ENCODE measurements at regions not wholly inside any gene's neighbourhood (a gene's known extent, or its start where the extent isn't known, plus 50 kb on each side); places are given as distances from the start of the nearest gene placed in this dataset.

DNA sequence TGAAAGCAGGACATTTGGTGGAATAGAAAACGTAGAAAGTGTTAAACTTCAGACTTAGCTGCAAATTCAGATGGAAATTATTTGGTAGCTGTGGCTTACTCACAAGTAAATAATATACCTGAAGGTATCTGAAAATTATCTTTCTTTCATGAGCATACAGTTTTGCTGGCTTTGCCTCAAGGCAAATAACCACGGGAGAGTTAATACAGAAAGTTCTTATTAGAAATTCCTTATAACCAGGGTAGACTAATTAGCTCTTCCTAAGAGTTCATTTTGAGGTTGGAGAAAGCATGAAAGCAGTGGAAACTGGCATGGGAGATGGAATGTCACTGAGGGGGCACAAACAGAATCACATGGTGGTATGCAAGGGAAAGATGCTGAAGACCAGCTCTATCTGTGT, 217.5 kb downstream of the CD83 start:
- no peak for DNase-seq

DNA sequence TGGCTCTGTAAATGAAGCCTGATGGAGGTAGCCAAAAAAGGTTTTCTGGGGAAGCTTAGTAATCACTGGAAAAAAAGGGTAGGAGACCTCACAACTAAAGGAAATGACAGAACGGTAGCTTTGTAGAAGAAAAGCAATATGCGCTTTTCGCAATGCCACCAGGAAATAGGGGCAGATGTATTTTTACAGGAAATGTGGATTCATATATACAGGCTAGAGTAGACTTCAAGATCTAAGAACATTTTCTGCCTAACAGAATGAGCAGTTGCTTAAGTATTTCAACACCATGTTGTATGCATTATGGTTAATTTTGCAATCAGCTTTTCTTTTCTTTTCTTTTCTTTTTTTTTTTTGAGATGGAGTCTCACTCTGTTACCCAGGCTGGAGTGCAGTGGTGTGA, 219.6 kb downstream of the CD83 start:
- DNase-seq, result no peak

DNA sequence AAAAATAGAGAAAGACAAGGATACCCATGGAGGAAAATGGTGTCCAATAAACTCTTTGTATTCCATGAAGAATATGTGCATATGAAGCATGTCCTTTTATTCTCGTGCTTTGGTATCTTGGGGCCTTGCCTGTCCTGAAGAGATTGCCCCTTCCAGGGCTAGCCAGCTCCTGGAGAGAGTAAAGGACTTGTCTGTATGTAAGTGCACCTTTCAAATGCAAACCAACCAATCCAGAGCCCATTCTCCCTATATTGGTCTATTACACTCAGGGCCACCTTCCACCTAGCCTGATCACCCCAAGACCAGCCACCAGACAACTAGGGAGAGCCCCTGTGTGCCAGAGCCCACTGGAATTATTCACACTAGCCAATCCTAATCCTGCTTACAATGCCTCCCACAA, 221.6 kb downstream of the CD83 start:
- no peak for DNase-seq

DNA sequence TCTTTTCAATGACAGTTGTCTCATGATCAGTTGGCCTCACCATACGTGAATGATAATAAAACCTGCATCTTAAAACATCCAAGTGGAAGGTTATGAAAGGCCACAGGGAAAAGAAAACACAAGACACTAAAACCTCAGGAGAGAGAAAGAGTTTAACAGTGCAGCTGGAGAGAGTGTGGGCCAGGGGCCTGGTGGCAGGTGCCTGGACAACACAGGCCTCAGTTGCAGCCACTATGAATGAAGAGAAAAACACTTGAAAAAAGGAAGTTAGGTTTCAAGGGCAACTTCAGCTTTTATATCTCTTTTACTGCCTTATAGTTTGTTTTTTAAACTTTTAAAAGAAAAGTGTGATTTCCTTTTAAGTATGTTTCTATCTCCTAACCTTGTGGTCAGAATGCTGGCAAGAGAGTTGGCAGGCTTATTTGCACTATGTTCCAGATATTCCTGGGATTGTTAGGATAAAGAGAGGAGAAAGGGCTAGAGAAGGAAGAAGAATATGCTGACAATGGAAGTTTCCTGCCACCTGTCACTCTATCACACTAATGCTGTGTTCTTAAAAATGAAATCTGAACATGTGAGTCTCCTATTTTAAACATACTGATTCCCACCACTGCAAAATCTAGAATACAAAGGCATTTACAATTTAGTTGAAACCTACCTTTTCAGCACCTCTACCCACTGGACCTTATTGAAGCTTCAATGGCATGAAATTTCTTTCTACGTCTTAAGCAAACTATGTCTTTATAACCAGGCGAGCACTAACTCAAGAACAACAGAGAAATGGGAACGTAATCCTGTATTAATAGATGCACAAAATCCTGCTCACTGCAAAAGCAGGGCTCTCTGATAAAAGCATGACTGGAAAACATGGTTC, 222.4 kb downstream of the CD83 start:
- no peak for DNase-seq

DNA sequence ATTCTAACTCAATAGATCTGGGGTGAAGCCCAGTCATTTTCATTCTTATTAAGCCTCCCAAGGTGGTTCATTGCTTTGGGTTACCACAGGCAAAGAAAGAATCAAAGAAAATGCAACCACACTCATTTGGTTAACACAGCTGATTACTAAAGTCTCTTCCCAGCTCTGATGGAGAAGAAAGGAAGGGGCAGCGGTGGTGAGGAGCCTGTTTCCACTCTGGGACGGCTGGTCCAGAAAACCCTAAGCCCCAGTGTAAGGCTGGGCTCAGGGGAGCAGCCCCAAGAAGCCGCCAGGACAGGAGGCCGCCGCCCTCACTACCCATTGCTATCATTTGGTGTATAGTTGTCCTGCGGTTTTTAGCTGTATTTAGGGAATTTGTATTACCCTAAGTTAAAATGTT, 226.9 kb downstream of the CD83 start:
- DNase-seq, result no peak

DNA sequence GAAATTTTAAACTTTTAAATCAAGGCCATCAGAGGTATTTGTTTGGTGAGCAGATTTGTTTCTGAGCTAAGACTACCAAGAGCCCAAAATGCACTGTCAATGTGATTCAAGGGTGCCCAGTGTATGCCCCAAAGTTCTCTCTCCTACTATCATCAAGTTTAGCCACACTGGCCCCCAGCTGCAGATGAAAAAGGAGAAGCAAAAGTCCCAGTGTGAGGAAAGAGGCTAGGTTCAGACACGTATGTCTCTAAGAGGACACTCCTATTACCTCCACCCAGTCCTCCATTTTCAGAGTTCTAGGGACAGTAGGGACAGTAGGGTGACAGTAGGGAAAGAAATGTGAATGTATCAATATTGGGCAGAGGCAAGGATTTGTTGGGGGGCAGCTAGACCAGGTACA, 230.8 kb downstream of the CD83 start:
- DNase-seq, result no peak

DNA sequence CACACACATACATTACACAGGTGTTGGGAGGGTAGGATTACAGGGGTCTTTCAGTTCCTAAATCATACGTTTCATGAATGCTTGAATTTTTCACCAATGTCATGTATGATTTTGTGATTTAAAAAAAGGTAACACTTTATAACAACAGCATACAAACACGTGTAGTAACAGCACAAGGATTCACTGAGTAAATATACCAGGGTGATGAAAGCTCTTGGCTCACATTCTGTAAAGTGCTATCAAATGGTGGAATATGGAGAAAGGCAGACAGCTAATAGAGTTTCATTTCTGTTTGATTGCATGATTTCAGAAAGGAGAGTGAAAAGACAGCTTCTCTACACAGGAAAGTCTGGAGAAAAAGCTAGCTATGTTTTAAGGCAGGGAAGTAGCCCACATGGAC, 231.9 kb downstream of the CD83 start:
- DNase-seq, result no peak

DNA sequence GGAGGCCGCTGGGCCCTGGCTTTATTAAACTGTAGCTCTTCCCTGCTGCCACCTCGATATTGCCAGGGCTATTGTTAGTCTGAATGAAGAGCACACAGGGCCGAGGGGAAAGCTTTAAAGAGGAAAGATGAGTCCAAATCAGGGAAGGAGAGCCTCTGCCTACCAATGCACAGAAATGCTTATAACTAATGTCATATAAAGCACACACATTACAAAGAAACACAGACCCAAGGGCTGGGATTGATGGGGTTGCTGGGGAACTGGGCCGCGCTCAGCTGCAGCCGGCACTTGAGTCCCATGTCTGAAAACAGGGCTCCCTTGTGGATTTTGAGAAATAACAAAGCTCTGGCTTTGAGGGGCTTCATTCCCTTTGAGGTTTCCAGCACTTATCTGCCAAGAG, 232.6 kb downstream of the CD83 start:
- DNase-seq, result no peak

DNA sequence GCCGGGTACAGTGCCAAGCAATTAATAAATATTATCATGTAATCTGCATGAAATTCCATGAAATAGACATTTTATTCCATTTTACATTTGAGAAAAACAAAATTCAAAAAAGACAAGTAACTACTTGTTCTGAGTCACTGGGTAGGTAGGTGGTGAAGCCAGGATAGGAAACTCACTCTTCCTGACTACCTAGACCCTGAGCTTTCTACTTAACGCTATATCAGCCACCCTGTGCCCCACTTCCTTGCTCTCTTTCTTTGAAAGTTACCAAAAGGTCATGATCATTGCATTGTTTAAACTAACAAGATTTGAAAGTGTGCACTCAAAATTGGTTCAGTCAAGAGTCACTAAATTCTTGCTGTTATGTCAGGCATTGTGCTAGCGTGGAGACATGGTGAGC, 235.7 kb downstream of the CD83 start:
- no peak for DNase-seq

DNA sequence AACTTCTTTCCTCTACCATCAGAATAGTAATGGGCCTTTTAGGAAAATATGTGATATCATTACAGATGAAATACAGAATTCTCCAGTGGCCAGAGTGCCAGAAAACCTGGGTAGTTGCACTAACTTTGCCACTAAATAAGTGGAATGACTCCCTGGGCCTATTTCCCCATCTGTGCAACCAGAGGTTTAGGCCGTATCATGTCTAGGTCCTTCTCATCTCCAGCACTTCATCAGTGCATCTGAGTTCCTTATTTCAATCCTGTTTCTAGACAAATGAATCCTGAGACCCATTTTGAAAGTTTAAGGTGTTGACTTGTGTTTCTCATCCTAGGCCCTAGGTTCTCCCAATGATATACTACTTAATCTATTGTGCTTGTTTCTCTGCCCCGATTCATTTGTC, 236.2 kb downstream of the CD83 start:
- no peak for DNase-seq

DNA sequence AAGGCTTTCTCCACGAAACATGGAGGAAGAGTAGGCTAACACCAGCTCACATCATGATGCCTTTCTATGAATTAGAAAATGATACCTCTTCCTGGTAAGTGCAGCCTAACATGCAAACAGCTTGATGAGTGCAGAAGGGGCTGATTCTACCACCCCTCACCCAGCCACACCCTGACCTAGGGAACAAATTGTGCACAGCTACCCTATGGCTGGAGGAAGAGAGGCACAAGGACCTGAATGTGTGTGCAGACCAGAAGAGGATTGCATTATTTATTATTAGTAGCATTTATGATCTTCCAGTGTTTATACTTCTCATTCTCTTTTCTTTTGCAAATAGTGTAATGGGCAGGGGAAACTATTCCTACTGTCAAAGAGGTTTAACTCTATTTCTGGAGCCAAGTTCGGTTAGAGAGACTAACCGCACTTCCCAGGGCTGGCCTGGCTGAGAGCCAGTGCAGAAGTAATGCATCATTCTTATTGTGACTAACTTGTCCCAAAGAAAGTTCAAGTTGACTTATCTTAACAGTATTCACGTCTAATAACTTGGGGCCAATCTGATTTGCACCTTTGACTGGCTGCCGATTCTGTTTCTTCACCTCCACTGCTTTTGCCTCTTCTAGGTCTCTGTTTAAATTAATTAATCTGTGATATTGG, 237.5 kb downstream of the CD83 start:
- DNase-seq, result no peak

DNA sequence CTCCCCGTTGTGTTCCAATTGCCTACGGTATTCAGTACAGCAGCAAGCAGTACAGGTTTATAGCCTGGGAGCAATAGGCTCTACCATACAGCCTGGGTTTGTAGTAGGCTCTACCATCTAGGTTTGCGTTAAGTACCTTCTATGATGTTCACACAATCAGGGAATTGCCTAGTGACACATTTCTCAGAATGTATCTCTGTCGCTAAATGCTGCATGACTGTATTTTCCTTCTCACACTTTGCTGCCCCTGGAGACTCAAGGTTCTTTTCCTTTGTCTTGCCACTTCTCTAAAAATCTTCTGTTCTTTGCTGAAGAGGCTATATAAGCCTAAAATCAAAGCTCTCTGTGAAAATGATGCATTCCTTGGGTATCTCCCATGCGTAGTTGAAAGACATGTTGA, 241.9 kb downstream of the CD83 start:
- DNase-seq, result no peak

DNA sequence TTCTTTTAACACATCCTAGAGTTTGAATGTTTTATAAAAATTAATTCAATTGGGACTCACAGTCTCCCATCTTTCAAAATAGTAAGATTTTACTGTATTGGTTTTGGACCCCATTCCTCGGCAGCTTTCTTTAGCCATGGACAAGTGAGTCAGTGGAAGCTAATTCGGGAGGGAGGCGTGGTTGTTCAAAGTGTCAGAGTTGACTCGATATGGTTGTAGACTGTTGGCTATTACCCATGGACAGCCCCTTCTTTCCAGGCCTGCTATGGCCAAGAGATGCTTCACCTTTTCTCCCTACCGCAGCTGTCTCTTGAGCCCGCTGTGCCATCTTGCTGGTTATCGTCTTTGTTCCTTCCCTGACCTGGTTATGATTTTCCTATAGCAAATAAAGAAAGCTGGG, 243.0 kb downstream of the CD83 start:
- DNase-seq, result no peak

DNA sequence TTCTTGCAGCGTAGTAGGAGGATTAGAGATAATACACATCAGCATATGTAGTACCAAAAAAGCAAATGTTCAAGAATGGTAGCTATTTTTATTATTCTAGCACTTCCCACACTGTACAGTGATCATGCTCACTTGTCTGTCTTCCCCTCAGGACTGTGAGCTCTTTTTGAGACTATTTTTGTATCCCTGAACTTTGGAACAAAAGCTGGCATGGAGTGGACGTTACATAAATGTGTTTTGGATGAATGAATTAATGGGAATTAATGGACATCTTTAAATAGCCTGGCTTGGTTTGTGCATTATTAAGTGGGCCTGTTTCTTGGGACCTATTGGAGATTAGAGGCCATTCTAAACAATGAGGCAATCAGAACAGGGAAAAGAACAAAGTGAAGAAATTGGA, 243.7 kb downstream of the CD83 start:
- no peak for DNase-seq

DNA sequence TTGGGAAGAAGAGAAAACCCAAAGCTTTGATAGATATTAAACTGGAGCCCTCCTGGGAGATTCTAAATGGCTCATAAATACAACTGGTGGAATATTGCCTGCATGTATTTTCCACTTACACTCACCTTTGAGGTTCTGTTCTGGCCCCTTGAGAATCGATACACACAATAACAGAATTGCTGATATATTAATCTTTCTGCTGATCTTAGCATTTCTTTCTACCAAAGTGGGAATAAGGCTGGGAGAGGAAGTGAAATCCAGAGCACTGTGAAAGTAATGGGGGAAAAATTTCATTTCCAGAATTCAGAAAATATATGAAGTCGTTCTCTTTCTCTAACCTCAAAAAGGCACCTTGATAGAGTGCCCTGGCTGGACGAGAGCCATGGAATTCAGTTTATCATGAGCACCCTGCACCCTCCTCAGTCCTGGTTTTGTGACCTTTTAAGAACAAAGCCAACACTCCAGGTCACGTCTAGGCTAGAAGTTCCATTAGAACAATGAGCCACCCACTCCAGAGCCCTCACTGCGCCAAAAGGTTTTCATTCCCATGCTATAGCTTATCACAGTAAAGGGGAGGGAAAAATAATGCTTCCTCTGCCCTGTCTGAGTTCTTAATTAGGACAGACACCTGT, 244.5 kb downstream of the CD83 start:
- DNase-seq, result no peak

DNA sequence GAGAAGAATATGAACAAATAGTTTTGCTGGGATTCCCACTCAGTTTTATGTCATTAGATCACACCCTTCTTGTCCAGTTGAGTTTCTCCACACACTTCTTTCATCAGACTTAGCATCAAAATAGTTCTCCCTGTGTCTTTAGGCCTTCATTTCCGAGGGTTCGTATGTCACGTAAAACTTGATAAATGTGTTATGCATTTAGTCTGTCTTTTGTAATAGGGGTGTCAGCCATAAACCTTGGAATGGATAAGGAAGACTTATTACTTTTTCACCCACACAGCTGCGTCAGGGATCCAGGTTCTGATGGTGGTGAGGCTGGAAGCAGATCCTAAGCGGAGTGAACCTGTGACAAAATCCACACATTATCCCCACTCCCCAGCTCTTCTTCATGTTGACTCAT, 246.8 kb downstream of the CD83 start:
- no peak for DNase-seq

DNA sequence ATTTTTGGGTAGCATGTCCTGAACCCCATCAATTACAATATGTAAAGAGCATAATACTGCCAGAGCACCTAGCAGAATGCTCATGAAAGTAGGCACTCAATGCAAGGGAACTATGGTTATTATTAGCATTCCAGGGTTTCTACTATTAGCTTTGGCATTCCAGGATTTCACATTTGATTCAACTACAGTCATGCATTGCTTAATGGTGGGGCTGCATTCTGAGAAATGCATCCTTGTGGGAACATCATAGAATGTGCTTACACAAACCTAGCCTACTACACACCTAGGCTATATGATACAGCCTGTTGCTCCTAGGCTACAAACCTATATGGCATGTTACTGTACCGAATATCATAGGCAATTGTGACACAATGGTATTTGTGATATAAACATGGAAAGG, 247.8 kb downstream of the CD83 start:
- no peak for DNase-seq

DNA sequence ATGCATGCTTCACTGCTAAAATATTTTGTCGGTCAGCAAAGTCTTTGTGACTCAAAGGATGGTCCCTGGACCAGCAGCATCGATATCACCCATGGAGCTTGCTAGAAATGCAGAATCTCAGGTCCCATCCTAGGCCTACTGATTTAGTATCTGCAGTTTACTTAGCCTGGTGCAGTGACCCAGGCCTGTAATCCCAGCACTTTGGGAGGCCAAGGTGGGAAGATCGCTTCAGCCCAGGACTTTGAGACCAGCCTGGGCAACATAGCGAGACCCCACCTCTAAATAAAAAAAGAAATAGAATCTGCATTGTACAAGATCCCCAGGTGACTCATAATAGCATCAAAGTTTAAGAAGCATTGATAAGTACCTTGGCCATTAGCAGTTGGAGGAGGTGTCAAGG, 248.7 kb downstream of the CD83 start:
- DNase-seq, result no peak

DNA sequence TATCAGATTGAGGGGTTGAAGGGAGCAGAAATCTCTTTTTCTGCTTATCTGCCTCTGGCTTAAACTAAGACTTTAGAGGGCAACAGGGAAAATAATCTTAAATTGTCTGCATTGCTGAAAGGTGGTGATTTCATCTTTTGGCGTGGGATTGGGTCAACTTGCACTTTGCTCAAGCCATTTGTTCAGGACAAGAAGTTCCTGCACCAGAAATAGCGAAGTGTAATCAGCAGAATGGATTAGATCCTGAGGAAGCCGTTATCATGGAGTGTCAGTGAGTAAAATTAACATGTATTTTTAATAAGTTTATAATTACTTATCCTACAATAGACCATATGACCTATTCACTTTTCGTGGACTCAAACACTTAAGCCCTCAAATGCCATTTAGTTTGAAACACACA, 249.3 kb downstream of the CD83 start:
- no peak for DNase-seq

DNA sequence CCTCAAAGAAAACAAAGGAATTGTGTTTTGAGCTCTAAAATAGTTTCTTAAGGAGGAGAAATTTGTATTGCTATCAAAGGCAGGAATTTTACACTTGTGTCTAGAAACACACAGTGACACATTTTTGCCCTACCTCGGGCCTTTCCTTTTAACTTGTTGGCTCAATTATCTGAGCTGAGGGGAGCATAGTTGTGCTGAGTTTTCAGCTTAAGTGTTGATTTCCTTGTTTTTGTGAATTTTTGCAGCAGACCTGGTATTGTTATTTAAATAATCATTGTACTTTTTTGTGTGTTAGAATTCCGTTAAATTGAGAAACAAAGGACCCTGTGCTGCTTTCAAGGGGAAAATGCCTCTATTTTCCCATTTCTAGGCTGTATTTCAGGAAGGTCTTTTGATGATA, 249.7 kb downstream of the CD83 start:
- no peak for DNase-seq

DNA sequence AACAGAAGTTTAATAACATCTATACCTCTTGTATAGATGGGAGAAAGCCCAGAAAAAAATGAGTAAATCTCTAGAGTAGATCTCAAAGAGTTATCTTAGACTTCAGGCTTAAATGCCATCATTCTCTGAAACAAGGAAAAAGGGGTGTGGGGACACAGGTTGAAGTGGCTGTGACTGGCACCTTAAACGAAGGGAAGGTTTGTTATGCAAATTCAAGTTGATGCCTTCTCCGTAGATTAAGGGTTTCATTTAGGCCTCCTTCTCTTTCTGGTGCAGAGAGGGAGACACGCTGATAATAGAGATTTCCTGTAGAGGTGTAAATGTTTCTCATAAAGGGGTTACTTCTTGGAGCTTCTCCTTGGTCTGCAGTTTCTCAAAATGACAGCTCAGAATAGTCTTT, 252.1 kb downstream of the CD83 start:
- DNase-seq, result no peak

DNA sequence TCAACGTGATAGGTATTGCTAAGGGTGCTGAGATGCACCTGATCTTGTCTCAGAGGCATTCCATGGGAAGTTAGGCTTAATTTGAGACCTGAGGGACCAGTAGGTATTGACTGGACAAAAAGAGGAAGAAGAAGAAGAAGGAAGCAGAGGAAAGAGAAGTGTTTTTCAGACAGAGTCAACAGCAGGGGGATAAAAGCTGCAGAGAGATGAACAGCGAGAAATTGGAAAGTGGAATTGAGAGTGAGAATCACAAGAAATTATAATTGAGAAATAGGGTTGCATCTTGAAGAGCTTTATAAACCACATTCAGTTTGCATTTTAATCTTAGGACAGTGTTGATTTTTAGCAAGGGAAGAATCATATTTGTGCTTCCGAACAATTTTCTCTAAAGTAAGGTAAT, 254.0 kb downstream of the CD83 start:
- DNase-seq, result no peak

DNA sequence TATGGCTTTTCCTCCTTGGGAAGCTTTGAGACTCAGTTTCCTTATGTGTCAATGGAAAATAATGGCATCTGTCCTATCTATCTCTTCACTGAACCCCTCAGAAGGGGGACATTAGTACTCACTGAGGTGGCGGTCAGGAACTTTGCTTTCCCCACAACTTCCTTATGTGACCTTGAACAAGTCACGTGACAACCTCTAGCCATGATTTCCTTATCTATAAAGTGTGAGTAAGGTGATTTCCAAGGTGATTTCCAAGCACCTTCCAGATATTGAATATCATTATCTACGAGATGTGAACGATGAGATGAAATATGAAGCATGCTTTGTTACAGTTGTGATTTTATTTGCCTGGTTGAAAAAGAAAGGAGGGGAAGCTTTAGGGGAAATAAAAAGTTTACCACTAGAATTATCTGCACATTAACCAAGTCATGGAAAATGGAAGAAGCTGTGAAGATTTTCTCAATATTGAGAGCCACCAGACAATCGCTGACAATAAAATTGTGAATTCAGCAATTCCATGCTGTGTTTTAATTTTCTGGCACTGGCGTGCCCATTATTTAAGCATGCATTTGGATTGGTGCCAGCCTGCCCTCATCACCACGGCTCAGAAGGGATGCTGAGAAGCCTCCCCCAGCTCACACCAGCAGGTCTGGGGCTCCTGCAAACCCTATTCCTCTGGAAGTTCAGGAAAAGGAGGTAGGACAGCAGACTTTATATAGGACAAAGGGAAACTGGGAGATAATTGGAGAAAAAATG, 255.3 kb downstream of the CD83 start:
- DNase-seq, result no peak
